SHP77 (cell line): ENCODE measurements at regions not wholly inside any gene's neighbourhood (a gene's known extent, or its start where the extent isn't known, plus 50 kb on each side); places are given as distances from the start of the nearest gene placed in this dataset.
"Not testable (repeated sequence)": the region's sequence is repeated elsewhere in the genome, so short reads cannot be mapped to it uniquely, and the experiment has no call there.

ENCODE experiments used
- DNase-seq, 2 experiments: peaks; one replicate each; lab custom pipeline; 2025; lab: John Stamatoyannopoulos, UW

- DNase-seq: no peak
These were observed 65.7 kb downstream of the SLITRK5 start for GRCh38 chr13:87736849-87737385.

GRCh38 chr13:87754097-87754496 lies 82.9 kb downstream of the SLITRK5 start:
- DNase-seq: no peak

DNA sequence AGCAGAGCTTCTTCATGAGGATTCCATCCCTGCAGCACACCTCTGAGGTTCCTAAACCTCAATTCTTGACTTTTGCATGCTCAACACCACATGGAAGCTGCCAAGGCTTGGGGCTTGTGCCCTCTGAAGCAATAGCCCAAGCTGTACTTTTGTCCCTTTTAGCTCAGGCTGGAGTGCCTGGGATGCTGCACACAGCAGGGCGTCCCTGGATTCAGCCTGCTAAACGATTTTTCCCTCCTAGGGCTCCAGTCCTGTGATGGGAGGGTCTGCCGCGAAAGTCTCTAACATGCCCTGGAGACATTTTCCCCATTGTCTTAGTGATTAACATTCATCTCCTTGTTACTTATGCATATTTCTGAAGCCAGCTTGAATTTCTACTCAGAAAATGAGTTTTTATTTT lies 98.3 kb downstream of the SLITRK5 start:
- no peak for DNase-seq

- DNase-seq: peak in 1 of 2 experiments; percentile 12
These were observed 106.2 kb downstream of the SLITRK5 start for GRCh38 chr13:87777387-87777786.

DNA sequence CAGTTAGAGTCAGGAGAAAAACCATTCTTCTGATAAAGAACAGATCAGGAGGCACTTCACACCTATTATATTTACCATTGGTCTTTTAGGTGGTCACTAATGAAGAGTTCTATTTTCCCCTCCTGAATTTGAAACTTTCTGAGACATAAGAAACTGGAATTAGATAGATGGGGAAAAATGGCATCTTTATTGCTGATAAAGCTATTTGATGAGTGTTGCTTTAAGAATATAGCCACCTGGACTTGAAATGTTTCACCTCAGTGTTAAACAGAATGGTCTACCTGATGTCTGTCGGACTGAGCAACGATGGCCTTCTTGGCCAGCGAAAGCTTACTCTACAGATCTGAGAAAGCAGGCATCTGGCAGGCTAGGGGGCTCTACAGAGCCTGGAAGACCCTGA lies 107.0 kb downstream of the SLITRK5 start:
- no peak for DNase-seq

DNA sequence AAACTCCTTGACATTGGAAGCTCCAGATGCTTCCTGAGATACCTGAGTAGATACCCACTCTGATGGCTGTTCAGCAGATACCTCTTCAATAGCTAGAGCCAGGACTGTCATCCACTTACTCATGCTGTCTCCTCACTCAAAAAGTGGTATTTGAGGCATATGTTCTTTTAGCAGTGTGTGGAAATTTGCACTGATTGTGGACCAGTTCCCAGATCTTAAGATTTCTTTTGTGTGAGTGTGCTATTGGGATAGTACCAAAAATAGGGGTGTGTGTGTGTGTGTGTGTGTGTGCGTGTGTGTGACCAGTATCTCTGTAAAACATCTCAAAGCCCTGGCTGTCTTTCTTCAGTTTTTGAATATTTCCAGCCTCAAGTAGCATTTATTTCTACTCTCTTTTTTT lies 108.3 kb downstream of the SLITRK5 start:
- DNase-seq: no peak

DNA sequence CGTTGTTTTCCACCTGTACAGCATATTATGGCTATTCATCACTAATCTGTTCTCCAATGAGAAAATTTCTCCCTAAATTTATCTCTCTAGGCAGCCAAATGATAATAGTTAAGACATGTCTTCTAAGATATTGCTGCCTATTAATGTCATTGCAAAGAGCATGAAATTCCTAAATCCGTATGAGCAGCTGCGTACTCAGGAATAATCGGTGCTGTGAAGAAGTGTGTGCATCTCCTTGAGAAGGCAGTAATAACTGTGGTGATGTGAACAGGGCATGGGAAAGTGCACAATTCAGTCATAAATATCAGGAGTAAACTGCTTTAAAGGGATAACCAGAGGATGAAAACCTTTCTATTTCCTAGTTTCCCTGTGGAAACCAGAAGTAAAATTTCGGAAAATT lies 112.2 kb downstream of the SLITRK5 start:
- no peak for DNase-seq

- no peak for DNase-seq
These were observed 117.2 kb downstream of the SLITRK5 start for GRCh38 chr13:87788363-87788762.

DNA sequence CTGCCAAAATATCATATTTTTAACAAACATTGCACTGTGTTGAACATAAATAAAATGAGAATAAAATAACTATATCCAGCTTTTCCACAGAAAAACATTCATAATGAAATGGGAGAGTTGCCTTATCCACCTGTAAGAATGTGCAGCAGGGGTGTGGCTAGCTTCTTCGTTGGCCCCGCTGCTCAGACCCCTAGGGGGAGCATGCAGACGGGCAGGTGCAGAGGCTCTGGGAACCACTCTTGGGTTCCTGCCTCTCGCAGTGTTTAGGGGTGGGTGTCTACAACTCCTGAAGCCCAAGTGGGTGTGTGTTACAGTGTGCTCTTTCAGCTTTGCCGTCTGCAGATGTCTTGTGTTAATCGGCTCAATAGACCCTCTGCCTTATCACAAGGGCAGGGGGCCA lies 121.7 kb downstream of the SLITRK5 start:
- no peak for DNase-seq

GRCh38 chr13:87798536-87798935 lies 127.4 kb downstream of the SLITRK5 start:
- peak; percentile 82 to 86 for DNase-seq

DNA sequence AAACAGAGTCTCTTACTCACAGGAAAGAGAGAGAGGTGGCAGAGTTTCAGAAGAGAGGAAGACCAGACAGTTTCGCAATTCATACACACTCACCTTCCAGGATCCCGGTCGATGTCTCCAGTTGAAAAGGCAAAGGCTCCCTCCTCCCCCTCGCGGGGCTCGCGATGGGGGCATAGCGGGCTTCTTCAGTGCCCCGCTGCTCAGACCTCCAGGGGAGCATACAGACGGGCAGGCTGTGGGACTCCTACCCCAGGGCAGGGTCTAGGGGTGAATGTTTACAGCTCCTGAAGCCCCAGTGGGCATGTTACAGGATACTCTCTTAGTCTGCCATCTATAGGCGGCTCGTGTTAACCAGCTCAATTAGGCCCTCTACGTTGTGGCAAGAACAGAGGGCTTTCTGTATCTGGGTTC lies 139.2 kb downstream of the SLITRK5 start:
- no peak for DNase-seq

DNA sequence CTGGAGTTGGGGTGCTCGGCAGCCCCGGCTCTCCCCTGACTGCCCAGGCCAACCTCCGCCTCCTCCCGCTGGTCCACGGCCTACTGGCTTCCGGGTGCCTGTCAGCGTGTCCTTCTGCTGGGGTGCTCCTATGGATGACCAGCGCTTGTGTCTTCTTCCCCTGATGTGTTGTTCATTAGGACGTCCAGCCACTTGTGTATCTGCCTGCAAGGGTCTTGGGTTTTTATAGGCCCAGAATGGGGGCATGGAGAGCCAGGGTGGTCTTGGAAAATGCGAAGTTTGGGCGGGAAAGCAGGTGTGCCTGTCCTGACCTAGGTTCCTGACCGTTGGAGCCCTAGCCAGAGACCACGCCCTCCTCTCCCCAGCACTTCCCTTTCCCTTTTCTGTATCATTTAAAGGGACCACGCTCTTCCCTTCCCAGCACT lies 139.8 kb downstream of the SLITRK5 start:
- no peak for DNase-seq

- no peak for DNase-seq
These were observed 143.2 kb downstream of the SLITRK5 start for GRCh38 chr13:87814403-87814802.

DNA sequence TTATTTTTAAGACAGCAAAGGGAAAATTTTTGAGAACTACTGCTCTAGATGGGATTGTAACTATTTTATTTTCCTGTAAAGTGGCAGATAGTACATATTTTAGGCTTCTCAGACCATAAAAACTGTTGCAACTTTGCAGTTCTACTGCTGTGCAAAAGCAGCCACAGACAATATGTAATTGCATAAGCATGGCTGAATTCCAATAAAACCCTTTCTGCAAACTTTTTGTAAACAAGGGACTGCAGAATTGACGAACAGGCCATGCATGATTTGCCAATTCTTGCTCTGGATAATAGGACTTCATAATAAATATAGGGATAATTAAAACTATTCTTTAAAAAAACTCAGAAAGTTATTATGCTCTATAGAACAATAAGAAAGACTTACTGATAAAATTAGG lies 149.1 kb downstream of the SLITRK5 start:
- no peak for DNase-seq

DNA sequence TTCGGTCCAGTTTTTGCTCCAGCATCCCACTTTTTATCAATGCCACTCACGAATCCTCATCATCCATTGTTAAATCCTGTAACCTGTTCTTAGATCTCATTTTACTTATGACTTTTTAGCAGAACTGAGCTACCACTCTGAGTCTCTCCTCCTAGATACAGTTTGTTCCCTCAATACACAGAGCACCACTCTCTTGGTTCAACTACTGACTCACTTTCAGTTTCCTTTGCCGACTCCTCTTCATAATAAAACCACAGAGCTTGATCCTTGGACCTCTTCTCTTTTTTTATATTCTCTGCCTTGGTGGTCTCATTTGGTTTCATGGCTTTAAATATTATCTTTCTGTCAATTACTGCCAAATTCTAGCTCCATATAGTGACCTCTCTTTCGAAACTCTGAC lies 150.3 kb downstream of the SLITRK5 start:
- no peak for DNase-seq

- DNase-seq: not testable (repeated sequence)
These were observed 155.1 kb downstream of the SLITRK5 start for GRCh38 chr13:87826301-87826700.

DNA sequence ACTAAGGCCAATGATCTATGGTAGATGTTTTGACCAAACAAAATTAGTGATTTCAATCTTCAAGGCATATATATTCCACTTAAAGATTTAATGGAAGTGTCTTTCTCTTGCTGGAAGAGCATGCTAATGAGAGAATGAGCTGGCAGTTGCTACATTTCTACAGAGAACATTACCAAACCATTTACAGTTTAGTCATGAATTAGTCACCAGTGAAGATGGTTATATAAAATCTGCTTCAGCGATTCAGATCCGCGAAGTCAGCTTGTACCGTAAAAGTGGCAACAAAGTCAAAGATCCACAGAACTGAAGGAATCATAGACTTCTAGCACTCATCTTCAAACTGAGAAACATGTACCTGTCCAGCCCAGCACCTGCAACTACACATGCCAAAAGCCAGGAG lies 156.3 kb downstream of the SLITRK5 start:
- DNase-seq: no peak

DNA sequence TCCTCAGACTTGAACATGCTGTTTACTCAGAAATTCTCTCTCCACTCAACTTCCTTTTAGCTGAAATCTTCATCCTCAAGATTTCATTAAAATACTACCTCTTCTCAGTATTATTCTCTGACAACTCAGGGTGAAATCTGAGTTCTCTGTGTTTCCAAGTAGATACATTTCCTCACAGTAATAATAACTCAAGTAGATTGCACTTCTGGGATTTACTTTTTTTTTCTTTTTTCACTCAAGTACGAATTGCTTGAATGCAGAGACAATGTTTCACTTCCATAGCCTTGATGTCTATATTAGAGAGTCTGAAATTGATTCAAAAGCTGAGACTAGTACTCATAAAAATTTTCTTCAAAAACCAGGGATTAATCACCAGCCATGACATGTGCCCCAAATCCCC lies 166.4 kb downstream of the SLITRK5 start:
- no peak for DNase-seq

GRCh38 chr13:87837946-87838345 lies 166.8 kb downstream of the SLITRK5 start:
- no peak for DNase-seq

GRCh38 chr13:87851410-87851809 lies 180.2 kb downstream of the SLITRK5 start:
- no peak for DNase-seq

- no peak for DNase-seq
These were observed 184.4 kb downstream of the SLITRK5 start for GRCh38 chr13:87855553-87855952.

DNA sequence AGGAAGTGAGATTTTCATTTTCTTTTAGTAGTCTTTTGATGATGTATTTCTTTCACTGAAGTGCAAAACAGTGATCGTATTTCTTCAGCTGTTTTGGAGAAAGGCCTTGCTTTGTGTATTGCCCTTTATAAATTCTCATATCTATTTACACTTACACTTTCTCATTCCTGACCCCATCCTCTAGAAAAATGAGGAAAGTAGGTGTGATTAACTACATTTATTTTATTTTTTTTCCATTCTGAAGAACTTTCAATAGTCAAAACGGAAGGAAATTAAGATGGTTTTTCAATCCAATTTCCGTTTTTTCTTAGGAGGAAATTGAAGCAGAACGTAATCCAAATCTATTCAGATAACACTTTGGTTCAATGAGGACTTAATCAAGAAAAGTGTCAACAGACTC lies 188.1 kb downstream of the SLITRK5 start:
- DNase-seq: no peak

- no peak for DNase-seq
These were observed 196.3 kb downstream of the SLITRK5 start for GRCh38 chr13:87867426-87867825.

GRCh38 chr13:87868731-87869130 lies 197.6 kb downstream of the SLITRK5 start:
- DNase-seq: no peak

GRCh38 chr13:87872813-87873212 lies 201.6 kb downstream of the SLITRK5 start:
- no peak for DNase-seq
